HG03139 (cell line): ENCODE measurements at regions not wholly inside any gene's neighbourhood (a gene's known extent, or its start where the extent isn't known, plus 50 kb on each side); places are given as distances from the start of the nearest gene placed in this dataset.
"Not testable (repeated sequence)": the region's sequence is repeated elsewhere in the genome, so short reads cannot be mapped to it uniquely, and the experiment has no call there.

Experiments
- ATAC-seq: cut with Tn5 transposase; IDR thresholded peaks from one replicate; pipeline ENCODE4 v1.9.1; 2021; ENCODE audit not compliant: unreplicated experiment

- ATAC-seq: no peak
Measured at GRCh38 chr2:124967325-124967724, 942.2 kb downstream of the CNTNAP5 start.

DNA sequence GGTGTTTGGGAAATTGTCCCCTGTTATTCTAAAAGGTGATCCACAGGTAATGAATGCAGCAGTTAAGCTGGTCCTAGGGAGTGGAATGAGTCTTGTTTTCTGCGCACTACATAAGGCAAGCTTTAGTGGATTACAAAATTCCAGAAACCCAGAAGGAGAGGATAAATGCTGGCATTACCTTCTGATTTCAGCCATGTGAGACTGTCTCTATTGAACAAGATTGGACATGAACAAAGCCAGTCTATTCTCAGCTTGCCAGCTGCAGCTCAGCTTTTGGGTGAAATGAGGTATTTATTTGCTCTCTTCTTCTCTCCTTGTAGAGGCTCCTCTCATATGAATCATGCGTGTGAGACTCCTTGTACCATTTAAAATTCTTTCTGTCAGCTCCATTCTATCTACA, 944.9 kb downstream of the CNTNAP5 start:
- ATAC-seq: no peak

- ATAC-seq: no peak
Measured at GRCh38 chr2:124973396-124973795, 948.3 kb downstream of the CNTNAP5 start.

GRCh38 chr2:124975224-124975623, 950.1 kb downstream of the CNTNAP5 start:
- no peak for ATAC-seq

GRCh38 chr2:124975648-124976047, 950.6 kb downstream of the CNTNAP5 start:
- no peak for ATAC-seq

GRCh38 chr2:124978597-124978996, 953.5 kb downstream of the CNTNAP5 start:
- ATAC-seq: no peak

DNA sequence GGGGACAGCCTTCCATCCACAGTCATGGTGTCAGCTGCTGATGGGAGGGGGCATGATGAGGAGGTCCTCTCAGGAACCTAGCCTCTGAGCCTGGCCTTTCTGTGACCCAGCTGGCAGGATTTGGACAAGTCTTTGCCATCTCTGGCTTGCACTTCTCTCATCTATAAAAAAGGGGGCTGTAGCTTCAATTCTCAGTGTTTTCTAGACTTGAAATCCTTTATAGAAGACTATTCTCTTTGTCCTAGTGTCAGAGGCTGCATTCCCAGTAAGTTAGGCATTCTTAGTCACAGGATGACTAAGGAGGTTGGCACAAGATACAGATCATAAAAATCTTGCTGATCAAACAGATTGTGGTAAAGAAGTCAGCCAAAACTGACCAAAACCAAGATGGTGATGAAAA, 958.5 kb downstream of the CNTNAP5 start:
- ATAC-seq: no peak

DNA sequence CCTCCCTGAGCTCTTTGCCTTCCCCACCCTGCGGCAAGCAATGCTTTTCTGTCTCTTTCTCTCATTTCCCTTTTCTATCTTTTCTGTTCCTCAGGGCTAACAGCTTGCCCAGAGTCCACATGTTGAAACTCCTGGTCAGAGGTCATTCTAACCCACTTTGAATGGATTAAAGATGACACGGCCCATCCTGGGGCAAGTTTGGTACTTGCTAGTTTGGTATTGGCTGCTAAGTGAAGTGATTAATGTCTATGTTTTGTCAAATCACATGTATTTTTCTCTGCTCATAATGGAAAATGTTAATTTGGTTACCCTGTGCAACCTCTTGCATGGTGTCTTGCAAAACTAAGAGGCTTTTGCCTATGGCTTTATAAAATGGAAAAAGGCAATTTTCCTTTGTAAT, 960.2 kb downstream of the CNTNAP5 start:
- no peak for ATAC-seq

GRCh38 chr2:124986136-124986535, 961.0 kb downstream of the CNTNAP5 start:
- no peak for ATAC-seq

DNA sequence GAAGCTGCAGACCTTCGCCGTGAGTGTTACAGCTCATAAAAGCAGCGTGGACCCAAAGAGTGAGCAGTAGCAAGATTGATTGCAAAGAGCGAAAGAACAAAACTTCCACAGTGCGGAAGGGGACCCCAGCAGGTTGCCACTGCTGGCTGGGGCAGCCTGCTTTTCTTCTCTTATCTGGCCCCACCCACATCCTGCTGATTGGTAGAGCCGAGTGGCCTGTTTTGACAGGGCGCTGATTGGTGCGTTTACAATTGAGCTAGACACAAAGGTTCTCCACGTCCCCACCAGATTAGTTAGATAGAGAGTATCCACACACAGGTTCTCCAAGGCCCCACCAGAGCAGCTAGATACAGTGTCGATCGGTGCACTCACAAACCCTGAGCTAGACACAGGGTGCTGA, 961.8 kb downstream of the CNTNAP5 start:
- not testable (repeated sequence) for ATAC-seq

DNA sequence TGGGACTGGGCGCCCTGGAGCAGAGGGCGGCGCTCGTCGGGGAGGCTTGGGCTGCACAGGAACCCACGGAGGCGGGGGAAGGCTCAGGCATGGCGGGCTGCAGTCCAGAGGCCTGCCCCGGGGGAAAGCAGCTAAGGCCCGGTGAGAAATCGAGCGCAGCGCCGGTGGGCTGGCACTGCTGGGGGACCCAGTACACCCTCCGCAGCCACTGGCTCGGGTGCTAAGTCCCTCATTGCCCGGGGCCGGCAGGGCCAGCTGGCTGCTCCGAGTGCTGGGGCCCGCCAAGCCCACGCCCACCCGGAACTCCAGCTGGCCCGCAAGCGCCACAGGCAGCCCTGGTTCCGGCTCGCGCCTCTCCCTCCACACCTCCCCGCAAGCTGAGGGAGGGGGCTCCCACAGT, 962.3 kb downstream of the CNTNAP5 start:
- not testable (repeated sequence) for ATAC-seq

DNA sequence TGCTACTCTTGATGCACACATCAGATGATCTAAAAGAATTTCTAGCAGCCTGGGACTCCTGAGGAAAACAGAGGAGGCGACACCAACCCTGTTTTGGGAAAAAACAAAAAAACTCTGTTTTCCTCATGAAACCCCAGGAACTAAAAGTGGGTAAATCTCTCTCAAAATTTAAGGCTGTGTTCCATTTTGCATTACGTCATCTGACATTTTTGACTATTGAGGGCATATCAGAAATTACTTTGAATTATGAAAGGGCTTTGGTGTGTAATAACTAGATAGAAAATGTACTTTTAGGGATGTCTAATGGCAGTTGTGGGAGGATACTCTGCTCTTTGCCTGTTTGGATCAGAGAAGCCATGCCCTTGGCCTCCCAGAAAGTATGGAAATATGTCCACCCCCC, 963.0 kb downstream of the CNTNAP5 start:
- no peak for ATAC-seq

DNA sequence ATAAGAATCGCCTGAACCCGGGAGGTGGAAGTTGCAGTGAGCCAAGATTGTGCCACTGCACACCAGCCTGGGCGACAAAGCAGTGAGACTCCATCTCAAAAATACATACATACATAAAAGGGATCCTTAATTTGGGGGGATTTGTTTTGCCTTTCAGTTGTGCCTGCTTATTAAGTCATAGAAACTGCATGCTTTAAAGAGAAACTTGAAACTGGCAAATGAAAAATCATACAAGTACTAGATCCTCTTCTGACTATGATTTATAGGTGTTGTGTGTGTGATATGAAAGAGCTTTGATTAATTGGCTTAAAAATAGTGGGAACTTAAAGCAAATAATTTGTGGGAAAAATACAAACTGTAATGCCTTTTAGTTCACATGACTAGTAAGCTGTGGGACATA, 963.7 kb downstream of the CNTNAP5 start:
- no peak for ATAC-seq

- ATAC-seq: no peak
Measured at GRCh38 chr2:124993809-124994208, 968.7 kb downstream of the CNTNAP5 start.

DNA sequence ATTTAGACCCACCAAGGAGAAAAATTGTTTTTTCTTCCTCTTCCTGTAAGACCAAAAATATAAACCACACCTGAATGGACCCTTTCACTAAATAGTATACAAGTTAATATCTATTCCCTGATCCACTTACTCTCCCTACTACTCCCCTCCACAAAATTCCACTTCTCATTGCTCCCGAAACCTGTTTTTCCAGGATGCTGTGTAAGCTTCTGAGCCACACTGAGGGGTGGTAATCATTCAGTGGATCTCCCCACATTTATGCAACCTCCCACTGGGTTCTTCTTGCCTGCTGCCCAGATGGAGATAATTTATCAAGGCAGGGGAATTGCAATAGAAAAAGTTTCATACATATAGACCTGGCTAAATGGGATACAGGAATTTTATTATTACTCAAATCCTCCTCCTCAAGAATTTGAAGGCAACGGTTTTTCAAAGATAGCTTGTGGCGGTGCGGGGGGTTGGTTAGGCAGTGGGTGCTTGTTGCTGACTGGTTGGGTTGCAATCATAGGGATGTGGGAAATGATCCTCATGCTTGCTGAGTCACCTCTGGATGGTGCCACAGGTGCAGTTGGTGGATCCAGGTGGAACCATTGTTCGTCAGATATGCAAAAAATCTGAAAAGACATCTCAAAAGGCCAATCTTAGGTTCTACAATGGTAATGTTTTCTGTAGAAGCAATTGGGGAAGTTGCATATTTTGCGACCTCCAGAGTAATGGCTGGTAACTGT, 970.3 kb downstream of the CNTNAP5 start:
- no peak for ATAC-seq

GRCh38 chr2:124996406-124996805, 971.3 kb downstream of the CNTNAP5 start:
- ATAC-seq: no peak

GRCh38 chr2:124999906-125000305, 974.8 kb downstream of the CNTNAP5 start:
- ATAC-seq: no peak

DNA sequence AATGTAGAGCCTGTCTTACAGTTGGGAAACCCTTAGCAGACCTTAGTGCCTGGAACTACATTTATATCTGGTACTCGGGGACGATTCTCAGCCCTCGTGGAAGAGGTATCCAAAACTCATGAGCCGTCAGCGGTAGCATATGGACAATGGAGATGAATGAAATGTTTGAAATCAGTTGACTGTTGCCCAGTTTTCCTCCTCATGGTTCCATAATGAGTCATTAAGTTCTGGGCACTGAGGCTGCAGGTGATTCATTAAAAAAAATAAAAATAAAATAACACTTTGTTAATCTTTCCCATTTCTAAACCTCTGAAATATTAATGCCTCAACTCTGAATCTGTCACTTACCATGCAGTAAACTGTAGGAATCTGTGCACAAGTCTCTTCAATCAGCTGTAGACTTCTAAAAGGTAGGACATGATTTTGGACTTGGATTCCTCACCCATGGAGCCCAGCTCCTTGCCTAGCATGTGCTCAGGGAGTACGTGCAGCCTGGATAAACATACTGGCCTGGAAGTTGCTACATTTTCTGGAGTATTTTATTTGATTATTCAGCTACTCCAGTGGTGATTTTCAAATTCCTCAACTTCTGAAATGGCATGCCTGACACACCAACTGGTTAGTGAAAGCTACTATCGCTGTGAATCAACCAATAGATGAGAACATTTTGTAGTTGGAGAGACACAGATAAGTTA, 979.2 kb downstream of the CNTNAP5 start:
- ATAC-seq: no peak

- ATAC-seq: no peak
Measured at GRCh38 chr2:125006676-125007075, 981.6 kb downstream of the CNTNAP5 start.

GRCh38 chr2:125028721-125029120, 1003.6 kb downstream of the CNTNAP5 start:
- not testable (repeated sequence) for ATAC-seq

DNA sequence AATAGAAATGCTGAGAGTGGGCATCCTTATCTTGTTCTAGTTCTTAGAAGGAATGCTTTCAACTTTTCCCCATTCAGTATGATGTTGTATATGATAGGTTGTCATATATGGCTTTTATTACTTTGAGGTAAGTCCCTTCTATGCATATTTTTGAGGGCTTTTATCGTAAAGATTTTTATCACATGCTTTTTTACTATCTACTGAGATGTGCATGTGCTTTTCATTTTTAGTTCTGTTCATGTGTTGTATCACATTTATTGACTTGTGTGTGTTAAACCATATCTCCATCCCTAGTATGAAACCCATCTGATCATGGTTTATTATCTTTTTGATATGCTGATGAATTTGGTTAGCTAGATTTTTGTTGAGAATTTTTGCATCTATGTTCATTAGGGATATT, 1008.8 kb downstream of the CNTNAP5 start:
- no peak for ATAC-seq

GRCh38 chr2:125037135-125037653, 1012.1 kb downstream of the CNTNAP5 start:
- no peak for ATAC-seq
